ENCODE measurements at regions not wholly inside any gene's neighbourhood (a gene's known extent, or its start where the extent isn't known, plus 50 kb on each side); places are given as distances from the start of the nearest gene placed in this dataset.

DNA sequence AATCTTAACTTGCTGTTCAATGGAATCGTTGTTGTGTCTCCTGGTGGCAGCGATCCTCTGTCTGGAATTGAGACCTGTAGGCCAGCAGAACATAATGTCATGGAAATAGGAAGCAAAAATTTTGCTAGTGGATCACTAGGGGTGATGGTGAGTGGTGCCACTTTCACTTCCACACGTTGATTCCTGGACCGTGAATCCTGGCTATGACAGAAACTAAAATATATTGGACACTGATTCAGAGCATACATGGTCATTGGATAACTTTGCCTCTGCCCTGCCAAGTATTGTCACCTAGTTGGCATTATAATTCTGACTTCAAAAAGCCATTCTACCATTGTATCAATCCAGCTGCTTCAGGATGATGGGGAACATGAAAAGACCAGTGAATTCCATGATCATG, 353.2 kb downstream of the IRX1 start:
- DNase-seq (ENCODE audit: low read depth) = no peak
- no peak overlapping the region for H3K4me3 ChIP-seq (ENCODE audit: low read length)
- TF ChIP-seq, protein P1, sequence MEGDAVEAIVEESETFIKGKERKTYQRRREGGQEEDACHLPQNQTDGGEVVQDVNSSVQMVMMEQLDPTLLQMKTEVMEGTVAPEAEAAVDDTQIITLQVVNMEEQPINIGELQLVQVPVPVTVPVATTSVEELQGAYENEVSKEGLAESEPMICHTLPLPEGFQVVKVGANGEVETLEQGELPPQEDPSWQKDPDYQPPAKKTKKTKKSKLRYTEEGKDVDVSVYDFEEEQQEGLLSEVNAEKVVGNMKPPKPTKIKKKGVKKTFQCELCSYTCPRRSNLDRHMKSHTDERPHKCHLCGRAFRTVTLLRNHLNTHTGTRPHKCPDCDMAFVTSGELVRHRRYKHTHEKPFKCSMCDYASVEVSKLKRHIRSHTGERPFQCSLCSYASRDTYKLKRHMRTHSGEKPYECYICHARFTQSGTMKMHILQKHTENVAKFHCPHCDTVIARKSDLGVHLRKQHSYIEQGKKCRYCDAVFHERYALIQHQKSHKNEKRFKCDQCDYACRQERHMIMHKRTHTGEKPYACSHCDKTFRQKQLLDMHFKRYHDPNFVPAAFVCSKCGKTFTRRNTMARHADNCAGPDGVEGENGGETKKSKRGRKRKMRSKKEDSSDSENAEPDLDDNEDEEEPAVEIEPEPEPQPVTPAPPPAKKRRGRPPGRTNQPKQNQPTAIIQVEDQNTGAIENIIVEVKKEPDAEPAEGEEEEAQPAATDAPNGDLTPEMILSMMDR (conservative IDR thresholded peaks at IDR 0.05; ENCODE audit: low read length) = no peak

DNA sequence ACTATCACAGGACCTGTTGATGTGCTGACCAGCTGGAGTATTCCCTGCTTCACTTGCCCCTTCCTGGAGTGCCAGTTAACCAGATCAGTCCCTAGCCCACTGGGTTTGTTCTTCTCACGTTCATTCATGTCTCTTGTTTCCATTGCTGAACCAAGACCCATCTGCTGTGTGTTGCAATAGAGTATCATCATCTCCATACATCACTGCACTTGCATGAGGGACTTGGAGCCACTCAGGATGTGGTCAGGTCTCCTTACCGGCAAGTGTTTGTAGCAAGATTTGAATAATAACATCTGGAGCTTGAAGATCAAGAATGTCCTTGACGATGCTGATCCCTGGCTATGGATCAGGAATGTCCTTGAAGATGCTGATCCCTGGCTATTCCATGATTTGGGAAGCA, 358.6 kb downstream of the IRX1 start:
- TF ChIP-seq, protein P1 (conservative IDR thresholded peaks at IDR 0.05; ENCODE audit: low read length) = no peak

DNA sequence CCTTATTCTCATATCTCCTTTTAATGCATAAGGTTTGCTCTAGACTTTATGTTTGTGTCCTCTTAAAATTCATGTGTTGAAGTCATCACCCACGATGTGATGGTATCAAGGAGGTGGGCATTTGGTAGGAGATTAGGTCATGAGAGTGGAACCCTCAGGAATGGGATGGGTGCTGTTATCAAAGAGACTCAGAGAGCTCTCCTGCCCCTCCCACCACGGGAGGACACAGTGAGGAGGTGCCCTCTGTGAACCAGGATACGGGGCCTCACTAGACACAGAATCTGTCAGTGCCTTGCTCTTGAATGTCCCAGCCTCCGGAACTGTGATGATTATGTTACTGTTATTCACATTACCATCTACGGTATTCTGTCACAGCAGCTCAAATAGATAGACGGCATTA, 359.0 kb downstream of the IRX1 start:
- no peak for DNase-seq (ENCODE audit: low read depth)
- no peak overlapping the region for H3K4me3 ChIP-seq (ENCODE audit: low read length)
- TF ChIP-seq, protein P1 (conservative IDR thresholded peaks at IDR 0.05; ENCODE audit: low read length) = no peak

More for the DNA sequence above, 358.6 kb downstream of the IRX1 start:
- DNase-seq (ENCODE audit: low read depth) = no peak
- no peak overlapping the region for H3K4me3 ChIP-seq (ENCODE audit: low read length)

DNA sequence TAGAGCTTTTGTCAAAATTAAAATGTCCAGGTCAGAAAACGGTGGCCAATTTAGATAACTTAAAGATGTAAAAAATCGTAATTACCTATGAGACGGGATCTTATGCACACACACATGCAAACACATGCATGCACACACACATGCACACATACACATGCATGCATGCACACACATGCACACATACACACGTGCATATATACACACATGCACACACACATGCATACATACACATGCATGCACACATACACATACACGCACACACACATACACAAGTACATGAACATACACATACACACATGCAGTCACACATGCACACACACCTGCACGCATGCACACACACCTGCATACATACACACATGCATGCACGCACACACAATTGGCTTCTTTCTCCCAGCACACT, 362.0 kb downstream of the IRX1 start:
- H3K4me3 ChIP-seq (ENCODE audit: low read length) = no peak overlapping the region
- TF ChIP-seq, protein P1 (conservative IDR thresholded peaks at IDR 0.05; ENCODE audit: low read length) = no peak
- DNase-seq (ENCODE audit: low read depth) = no peak

DNA sequence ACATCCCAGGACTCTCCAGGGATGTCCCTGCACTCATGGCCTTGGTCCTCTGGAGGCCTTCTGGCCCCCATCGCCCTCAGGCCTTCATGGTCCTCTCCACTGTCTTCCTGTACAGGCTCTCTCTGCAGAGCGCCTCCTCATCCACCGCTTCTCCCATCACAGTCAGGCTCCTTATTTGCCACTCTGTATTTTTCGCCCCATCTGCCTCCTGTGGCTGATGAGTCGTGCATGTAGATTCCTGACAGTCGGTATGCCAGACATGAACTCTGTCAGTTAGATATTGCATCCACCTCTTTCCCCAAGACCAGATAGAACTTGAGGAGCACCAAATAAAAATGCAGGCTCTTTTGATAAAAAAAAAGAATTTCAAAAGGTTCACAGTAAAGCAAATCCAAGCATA, 362.8 kb downstream of the IRX1 start:
- no peak overlapping the region for H3K4me3 ChIP-seq (ENCODE audit: low read length)
- no peak for DNase-seq (ENCODE audit: low read depth)
- TF ChIP-seq, protein P1 (conservative IDR thresholded peaks at IDR 0.05; ENCODE audit: low read length) = no peak

DNA sequence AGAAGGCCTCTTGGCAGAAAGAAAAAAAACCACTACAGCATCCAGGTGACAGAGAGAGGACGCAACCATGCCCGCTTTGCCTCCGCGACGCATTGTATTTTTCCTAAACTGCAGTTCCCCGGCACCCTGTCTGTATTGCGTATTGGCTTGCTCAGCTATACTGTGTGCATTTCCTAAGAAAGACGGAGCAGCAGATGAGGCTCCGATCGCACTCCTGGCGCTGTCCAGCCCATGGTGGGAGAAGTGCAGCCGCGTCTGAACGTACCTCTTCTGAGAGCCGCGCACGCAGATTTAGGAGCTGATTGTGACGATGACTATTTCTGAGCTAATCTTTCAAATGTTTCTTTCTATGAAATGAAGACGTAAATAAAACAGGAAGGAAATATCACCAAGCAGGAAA, 366.5 kb downstream of the IRX1 start:
- H3K4me3 ChIP-seq (ENCODE audit: low read length) = no peak overlapping the region
- DNase-seq (ENCODE audit: low read depth) = no peak
- TF ChIP-seq, protein P1 (conservative IDR thresholded peaks at IDR 0.05; ENCODE audit: low read length) = no peak

DNA sequence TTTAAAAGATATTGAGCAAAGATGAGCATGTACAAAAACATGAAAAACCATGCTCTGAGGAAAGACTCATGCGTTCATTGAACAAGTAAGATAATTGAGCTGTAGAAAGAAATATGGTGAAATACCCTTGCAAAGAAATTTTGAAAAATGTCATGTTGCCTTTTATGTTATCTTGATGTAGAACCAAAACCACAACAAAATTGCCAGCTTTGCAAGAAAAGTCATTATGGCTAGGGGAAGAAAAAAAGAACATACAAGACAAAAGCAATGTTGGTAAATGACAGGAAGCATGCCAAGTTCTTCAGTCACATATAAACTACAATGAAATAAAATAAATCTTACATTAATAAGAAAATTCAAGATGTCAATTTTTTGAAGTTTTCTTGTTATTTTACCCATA, 368.0 kb downstream of the IRX1 start:
- no peak for DNase-seq (ENCODE audit: low read depth)
- H3K4me3 ChIP-seq (ENCODE audit: low read length) = no peak overlapping the region
- TF ChIP-seq, protein P1 (conservative IDR thresholded peaks at IDR 0.05; ENCODE audit: low read length) = no peak

Data from AG10803 (cell line).